ENCODE measurements at regions not wholly inside any gene's neighbourhood (a gene's known extent, or its start where the extent isn't known, plus 50 kb on each side); places are given as distances from the start of the nearest gene placed in this dataset.

DNA sequence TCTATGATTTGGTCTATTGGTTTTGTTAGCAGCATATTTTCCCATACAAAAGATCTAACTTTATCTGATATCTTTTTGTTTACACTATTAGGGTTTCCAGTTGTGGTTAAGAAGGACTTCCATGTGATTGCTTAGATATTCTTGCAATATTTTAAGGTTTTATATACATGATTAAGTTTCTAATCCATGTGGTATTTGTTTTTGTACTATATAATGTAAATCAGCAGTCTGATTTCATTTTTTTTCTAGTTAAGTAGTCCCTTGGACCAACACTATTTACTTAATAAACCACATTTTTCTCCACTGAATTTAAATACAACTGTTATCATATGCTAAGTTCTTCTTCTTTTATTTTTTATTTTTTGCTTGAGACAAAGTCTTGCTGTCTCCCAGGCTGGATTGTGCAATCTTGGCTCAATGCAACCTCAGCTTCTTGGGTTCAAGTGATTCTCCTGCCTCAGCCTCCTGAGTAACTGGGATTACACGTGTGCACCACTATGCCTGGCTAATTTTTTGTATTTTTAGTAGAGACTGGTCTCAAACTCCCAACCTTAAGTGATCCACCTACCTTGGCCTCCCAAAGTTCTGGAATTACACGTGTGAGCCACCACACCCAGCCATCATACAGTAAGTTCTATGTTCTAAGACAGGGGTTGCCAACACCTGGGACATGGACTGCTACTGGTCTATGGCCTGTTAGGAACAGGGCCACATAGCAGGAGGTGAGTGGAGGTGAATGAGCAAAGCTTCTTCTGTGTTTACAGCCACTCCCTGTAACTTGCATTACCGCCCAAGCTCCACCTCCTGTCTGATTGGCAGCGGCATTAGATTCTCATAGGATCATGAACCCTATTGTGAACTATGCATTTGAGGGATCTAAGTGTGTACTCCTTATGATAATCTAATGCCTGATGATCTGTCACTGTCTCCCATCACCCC lies 58.5 kb upstream of the RAB27B start:
- no peak for DNase-seq

DNA sequence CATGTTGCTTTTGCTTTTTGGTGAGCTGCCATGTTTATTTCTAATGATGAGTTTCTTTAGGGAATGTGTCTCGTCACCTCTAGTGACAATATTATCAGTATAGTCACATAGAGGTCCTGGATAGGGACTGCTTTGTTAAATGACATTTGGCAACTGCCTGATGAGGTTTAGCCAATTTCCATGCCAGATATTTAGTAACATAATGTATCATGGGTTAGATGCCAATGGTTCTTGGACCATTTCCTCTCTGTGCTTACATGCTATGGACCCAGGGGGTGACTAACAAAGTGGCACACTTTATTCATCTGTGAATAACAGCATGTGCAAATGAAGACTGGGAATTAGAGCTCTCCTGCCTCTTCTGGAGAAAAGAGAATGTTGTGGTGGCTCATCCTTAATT lies 56.2 kb upstream of the RAB27B start:
- no peak for DNase-seq

DNA sequence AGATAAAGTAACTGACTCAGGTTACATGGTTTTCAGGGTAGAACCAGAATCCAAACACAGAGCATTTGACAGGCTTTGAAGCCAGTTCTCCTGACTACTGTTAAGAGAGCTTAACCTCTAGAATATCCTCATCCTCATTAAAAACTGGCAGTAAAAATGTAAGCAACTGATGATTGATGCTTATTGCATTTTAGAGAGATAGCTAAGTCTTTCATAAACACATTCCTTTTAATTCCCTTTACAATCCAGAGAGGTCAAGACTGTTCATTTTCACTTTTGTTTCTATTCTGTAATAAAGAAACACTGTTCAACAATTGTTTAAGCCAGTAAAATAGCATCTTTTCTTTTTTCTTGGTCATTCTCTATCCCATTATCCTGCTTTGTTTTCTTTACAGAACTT lies 53.9 kb upstream of the RAB27B start:
- no peak for DNase-seq

DNA sequence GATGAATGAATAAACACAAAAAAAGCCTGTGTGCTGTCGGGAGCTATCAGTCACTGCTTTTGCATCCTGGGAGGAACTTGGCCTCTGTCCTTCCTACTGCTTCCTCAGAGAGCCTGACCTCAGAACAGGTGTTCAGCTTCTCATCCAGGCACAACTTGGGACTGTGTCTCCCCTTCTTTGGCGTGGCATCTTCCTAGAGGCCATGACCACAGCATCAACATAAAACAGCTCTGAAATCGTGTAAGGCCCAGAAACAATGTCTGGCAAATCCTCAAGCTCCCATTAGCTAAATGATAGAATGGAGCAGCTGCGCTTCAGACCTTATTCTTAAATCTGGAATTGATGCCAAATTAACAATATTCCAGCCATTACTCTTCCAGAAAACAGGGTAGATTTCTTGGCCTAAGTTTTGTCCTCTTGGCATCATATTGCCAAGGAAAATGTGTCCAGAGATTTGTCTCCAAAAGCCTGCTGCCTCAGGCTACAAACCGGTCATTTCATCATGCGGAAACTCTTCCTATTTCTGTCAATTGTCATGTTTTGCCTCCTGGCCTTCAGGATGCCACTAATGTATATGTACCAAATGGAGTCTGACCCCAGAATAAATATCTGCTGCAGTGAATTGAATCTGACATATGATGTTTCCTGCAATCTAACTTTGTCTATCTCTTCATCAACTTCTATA lies 53.2 kb upstream of the RAB27B start:
- DNase-seq = no peak

DNA sequence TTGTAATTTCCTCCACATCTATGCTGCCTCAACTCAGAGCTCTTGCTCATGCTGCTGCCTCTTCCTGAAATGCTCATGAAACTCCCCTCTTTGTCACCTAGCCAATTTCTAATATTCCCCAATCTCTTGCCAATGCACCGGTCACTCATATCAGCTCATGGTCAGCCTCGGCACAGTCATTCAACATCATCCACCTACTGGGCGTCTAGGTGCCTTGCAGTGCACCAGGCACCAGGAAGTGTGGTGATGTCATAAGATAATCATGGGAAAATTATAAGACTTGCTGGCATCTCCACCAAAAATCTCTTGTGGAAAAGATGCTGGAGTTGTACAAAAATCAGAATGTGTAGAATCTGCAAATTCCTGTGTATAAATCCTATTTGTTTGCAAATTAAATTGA lies 52.6 kb upstream of the RAB27B start:
- DNase-seq = peak in 2 of 4 experiments; percentile 1 to 13

DNA sequence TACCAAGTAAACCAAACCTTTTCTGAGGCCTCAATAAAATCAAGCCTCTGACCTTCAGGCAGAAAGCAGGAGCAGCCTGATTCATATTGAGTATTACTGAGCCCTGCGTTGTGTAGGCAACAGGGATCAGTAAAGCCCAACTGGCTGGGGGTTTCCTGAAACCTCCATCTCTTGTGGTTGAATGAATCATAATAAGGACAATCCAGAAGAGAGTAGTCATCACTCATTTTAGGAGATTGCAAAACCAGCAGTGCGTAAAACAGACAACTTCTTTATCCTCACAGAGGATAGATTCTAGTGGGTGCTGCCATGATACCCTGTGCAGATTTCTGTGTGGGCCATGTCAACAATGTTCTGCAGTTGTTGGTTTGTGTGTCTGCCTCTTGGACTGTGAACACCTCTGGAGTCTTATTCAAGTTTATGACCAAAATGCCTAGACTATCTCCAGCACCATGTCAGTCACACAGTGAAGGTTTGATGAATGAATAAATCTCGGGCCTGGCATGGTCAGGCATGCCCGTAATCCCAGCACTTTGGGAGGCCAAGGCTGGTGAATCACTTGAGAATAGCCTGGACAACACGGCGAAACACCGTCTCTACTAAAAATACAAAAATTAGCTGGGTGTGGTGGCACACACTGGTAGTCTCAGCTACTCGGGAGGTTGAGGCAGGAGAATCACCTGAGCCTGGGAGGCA lies 51.8 kb upstream of the RAB27B start:
- peak; percentile 56 to 81 (median 64) for DNase-seq

DNA sequence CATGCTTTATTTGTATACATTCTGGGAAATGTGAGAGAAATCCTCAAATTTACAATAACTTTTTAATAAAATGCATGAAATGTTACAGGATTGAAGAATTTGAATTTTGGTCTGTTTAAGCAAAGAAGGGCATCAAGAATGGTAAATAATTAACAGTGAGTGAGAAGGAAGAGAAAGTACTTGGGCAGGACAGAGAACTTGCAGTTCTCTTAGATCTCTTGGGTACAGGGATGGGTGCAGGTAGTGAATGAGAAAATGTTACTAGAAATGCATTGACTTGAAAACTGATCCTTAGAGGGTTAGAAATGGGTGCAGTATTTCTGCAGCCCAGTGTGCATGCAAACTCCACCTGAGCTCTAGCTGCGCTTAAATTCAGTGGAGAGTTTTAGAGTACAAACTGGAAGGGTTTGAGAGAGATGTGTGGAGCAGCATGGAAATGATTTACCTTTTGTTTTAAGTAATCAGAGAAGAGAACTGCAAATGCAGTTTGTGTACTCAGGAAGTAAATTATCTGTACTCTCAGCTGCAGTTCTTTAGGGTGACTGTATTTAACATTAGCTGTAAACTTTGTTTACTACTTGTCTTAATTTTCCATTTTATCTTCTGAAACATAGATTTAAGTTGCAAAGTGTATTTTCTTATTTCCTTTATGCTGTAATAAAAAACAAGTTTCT lies 51.0 kb upstream of the RAB27B start:
- no peak for DNase-seq

DNA sequence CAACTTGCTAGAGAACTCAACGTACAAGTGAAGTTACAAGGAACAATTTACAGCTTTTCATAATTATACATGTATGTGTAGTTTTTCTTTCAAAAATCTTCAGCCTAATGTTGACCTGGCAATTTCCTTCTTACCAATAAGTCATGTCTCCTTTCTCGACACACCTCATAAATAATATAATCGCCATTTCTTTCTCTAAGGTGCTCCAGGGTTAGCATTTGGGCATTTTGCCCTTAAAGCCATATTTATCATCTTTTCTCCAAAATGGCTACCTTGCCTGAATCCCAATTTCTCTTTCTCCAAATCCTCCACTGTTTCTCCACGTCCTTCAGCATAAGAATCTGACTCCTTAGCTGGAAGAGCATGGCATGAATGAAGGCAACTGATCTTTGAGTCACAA lies 50.3 kb upstream of the RAB27B start:
- no peak for DNase-seq
